PC-9 (cell line): ENCODE measurements at regions not wholly inside any gene's neighbourhood (a gene's known extent, or its start where the extent isn't known, plus 50 kb on each side); places are given as distances from the start of the nearest gene placed in this dataset.
"Not testable (repeated sequence)": the region's sequence is repeated elsewhere in the genome, so short reads cannot be mapped to it uniquely, and the experiment has no call there.

Experiments
- BruUV-seq: library from RNA; stranded (reverse); fragments of 400-500 nt; replicated peaks from 2 replicates; lab custom pipeline; 2021; lab: Mats Ljungman, UMichigan
- CTCF ChIA-PET: fragments of 300-600 bp; sonication (Branson Sonifier 250); formaldehyde crosslinking; loops from one replicate; lab custom pipeline; 2022; ENCODE audit warnings: antibody characterized with exemption; lab: Charles Lee
- POLR2A ChIA-PET: fragments of 300-600 bp; sonication (Branson Sonifier 250); formaldehyde crosslinking; loops from one replicate; lab custom pipeline; 2022; ENCODE audit warnings: antibody characterized with exemption; ENCODE audit not compliant: unreplicated experiment; lab: Charles Lee
- DNase-seq, 2 experiments: peaks; one replicate each; pipeline versions ENCODE4 v3.0.0 to v3.0.0-alpha.2; 2015 to 2022; ENCODE audit warnings: mixed read lengths in 1 of 2
- H2AFZ ChIP-seq: fragments of 200-600 bp; sonication (generic); 2 replicates; pipeline ENCODE4 v1.8.1; 2017; ENCODE audit warnings: antibody characterized with exemption
- H3F3A ChIP-seq: fragments of 200-600 bp; sonication (generic); 2 replicates; pipeline ENCODE4 v1.8.1; 2017; ENCODE audit warnings: antibody characterized with exemption, mild to moderate bottlenecking, low read depth; ENCODE audit not compliant: insufficient read depth
- H3K27ac ChIP-seq: fragments of 200-600 bp; sonication (generic); 2 replicates; pipeline ENCODE4 v1.6.1; 2016; ENCODE audit warnings: mixed run types
- H3K27me3 ChIP-seq: fragments of 200-600 bp; sonication (generic); 2 replicates; pipeline ENCODE4 v1.6.1; 2016; ENCODE audit warnings: low read depth, mixed run types; ENCODE audit not compliant: insufficient read depth
- H3K36me3 ChIP-seq: fragments of 200-600 bp; sonication (generic); 2 replicates; pipeline ENCODE4 v1.6.1; 2016; ENCODE audit warnings: low read depth, mixed run types
- H3K4me1 ChIP-seq: fragments of 200-600 bp; sonication (generic); replicated peaks from 2 replicates; pipeline ENCODE4 v1.6.1; 2016; ENCODE audit warnings: mixed run types; ENCODE audit not compliant: insufficient read depth
- H3K4me2 ChIP-seq: fragments of 200-600 bp; sonication (generic); 2 replicates; pipeline ENCODE4 v1.6.1; 2017; ENCODE audit warnings: mixed run types
- H3K4me3 ChIP-seq: fragments of 200-600 bp; sonication (generic); 2 replicates; pipeline ENCODE4 v1.6.1; 2016; ENCODE audit warnings: mixed run types
- H3K79me2 ChIP-seq: fragments of 200-600 bp; sonication (generic); 2 replicates; pipeline ENCODE4 v1.6.1; 2017; ENCODE audit warnings: low read depth, mixed run types
- H3K9me2 ChIP-seq: fragments of 200-600 bp; sonication (generic); 2 replicates; pipeline ENCODE4 v1.8.1; 2017; ENCODE audit warnings: mild to moderate bottlenecking; ENCODE audit not compliant: insufficient read depth
- H3K9me3 ChIP-seq: fragments of 200-600 bp; sonication (generic); 2 replicates; pipeline ENCODE4 v1.8.1; 2016; ENCODE audit warnings: low read depth; ENCODE audit not compliant: insufficient read depth
- H4K20me1 ChIP-seq: fragments of 200-600 bp; sonication (generic); 2 replicates; pipeline ENCODE4 v1.8.1; 2017; ENCODE audit not compliant: insufficient read depth
- CTCF ChIP-seq: fragments of 200-600 bp; sonication (generic); conservative IDR thresholded peaks from 2 replicates; pipeline ENCODE4 v1.6.1; 2017; ENCODE audit warnings: mixed run types, antibody characterized with exemption, mild to moderate bottlenecking, moderate library complexity
- intact Hi-C: fragments of 100-400 bp; cut with micrococcal nuclease; formaldehyde crosslinking; loops from one replicate; pipeline ENCODE4 v1.10.0; 2022; ENCODE audit not compliant: unreplicated experiment

GRCh38 chr16:18131587-18131986 lies 204.9 kb downstream of the NPIPA8 start:
- H3K9me2 ChIP-seq, DNase-seq, H3K27ac ChIP-seq, H4K20me1 ChIP-seq, intact Hi-C loops, BruUV-seq, H3K27me3 ChIP-seq, H3K4me3 ChIP-seq, CTCF ChIA-PET, H3K9me3 ChIP-seq, H3K36me3 ChIP-seq, H3K4me2 ChIP-seq, H2AFZ ChIP-seq, H3K4me1 ChIP-seq, H3F3A ChIP-seq, H3K79me2 ChIP-seq, POLR2A ChIA-PET: not testable (repeated sequence)
- TF ChIP-seq CTCF: peak; percentile 27; the same call in 1 of the 2 replicates

- H3K4me2 ChIP-seq, H3K4me3 ChIP-seq, H3F3A ChIP-seq, CTCF ChIA-PET, BruUV-seq, H3K27me3 ChIP-seq, intact Hi-C loops, H3K9me3 ChIP-seq, H4K20me1 ChIP-seq, POLR2A ChIA-PET, H3K4me1 ChIP-seq, H3K27ac ChIP-seq, H2AFZ ChIP-seq, H3K79me2 ChIP-seq, H3K9me2 ChIP-seq, DNase-seq, H3K36me3 ChIP-seq: not testable (repeated sequence)
These were observed 205.9 kb downstream of the NPIPA8 start for GRCh38 chr16:18130478-18131120.

- H4K20me1 ChIP-seq, H3F3A ChIP-seq, H3K4me3 ChIP-seq, H3K9me3 ChIP-seq, H3K4me1 ChIP-seq, H3K4me2 ChIP-seq, CTCF ChIA-PET, H3K27ac ChIP-seq, H3K36me3 ChIP-seq, H3K27me3 ChIP-seq, DNase-seq, POLR2A ChIA-PET, H3K9me2 ChIP-seq, BruUV-seq, H2AFZ ChIP-seq, H3K79me2 ChIP-seq, intact Hi-C loops: not testable (repeated sequence)
These were observed 209.5 kb downstream of the NPIPA8 start for GRCh38 chr16:18127033-18127432.

GRCh38 chr16:18119092-18119491 lies 217.4 kb downstream of the NPIPA8 start:
- H2AFZ ChIP-seq, H3K4me1 ChIP-seq, BruUV-seq, CTCF ChIA-PET, H4K20me1 ChIP-seq, H3K27me3 ChIP-seq, intact Hi-C loops, H3K4me3 ChIP-seq, H3K36me3 ChIP-seq, H3K79me2 ChIP-seq, H3K27ac ChIP-seq, H3F3A ChIP-seq, H3K4me2 ChIP-seq, H3K9me2 ChIP-seq, H3K9me3 ChIP-seq, DNase-seq, POLR2A ChIA-PET: not testable (repeated sequence)

- BruUV-seq, H3K79me2 ChIP-seq, H3K4me2 ChIP-seq, intact Hi-C loops, H3K4me1 ChIP-seq, H3K4me3 ChIP-seq, H3K36me3 ChIP-seq, H3K27me3 ChIP-seq, DNase-seq, H2AFZ ChIP-seq, H3K9me2 ChIP-seq, H3F3A ChIP-seq, POLR2A ChIA-PET, H3K9me3 ChIP-seq, CTCF ChIA-PET, H3K27ac ChIP-seq, H4K20me1 ChIP-seq: not testable (repeated sequence)
These were observed 217.9 kb downstream of the NPIPA8 start for GRCh38 chr16:18118684-18119083.

GRCh38 chr16:18118071-18118470 lies 218.5 kb downstream of the NPIPA8 start:
- POLR2A ChIA-PET, H3K9me3 ChIP-seq, intact Hi-C loops, H3K4me2 ChIP-seq, H3K4me3 ChIP-seq, CTCF ChIA-PET, H3K4me1 ChIP-seq, H3F3A ChIP-seq, BruUV-seq, H3K9me2 ChIP-seq, H4K20me1 ChIP-seq, DNase-seq, H3K27ac ChIP-seq, H3K36me3 ChIP-seq, H3K27me3 ChIP-seq, H2AFZ ChIP-seq, H3K79me2 ChIP-seq: not testable (repeated sequence)

- CTCF ChIA-PET, H2AFZ ChIP-seq, H3K9me3 ChIP-seq, BruUV-seq, H4K20me1 ChIP-seq, H3F3A ChIP-seq, H3K4me1 ChIP-seq, H3K4me2 ChIP-seq, H3K79me2 ChIP-seq, POLR2A ChIA-PET, H3K4me3 ChIP-seq, DNase-seq, H3K27ac ChIP-seq, H3K9me2 ChIP-seq, H3K27me3 ChIP-seq, intact Hi-C loops, H3K36me3 ChIP-seq: not testable (repeated sequence)
These were observed 232.1 kb downstream of the NPIPA8 start for GRCh38 chr16:18104412-18104811.
